Astrocyte of the spinal cord (primary cell): ENCODE measurements at regions not wholly inside any gene's neighbourhood (a gene's known extent, or its start where the extent isn't known, plus 50 kb on each side); places are given as distances from the start of the nearest gene placed in this dataset.

Experiments
- DNase-seq: peaks from one replicate; pipeline ENCODE4 v3.0.0; 2011; ENCODE audit warnings: low read depth, low spot score
- H3K4me3 ChIP-seq: 2 replicates; pipeline ENCODE4 v1.5.1; 2011; ENCODE audit warnings: low read depth, mild to moderate bottlenecking, low read length, moderate library complexity
- CTCF ChIP-seq: IDR thresholded peaks from 2 replicates; pipeline ENCODE4 v1.5.1; 2012; ENCODE audit warnings: low read depth, mild to moderate bottlenecking, low read length, inconsistent platforms
- in situ Hi-C: cut with HindIII; loops from 2 replicates; pipeline ENCODE4 v1.10.0; 2017; ENCODE audit warnings: low sequenced_read_pairs

- no peak for TF ChIP-seq CTCF
- in situ Hi-C loops, result no loop called here
- no peak for DNase-seq
- no peak overlapping the region for H3K4me3 ChIP-seq
Measured at GRCh38 chr3:102757950-102758349, 323.1 kb downstream of the ZPLD1 start.

- H3K4me3 ChIP-seq, result no peak overlapping the region
- DNase-seq, result no peak
- TF ChIP-seq CTCF, result no peak
- in situ Hi-C loops, result no loop called here
Measured at GRCh38 chr3:102761766-102762165, 327.0 kb downstream of the ZPLD1 start.

- no peak for TF ChIP-seq CTCF
- no peak overlapping the region for H3K4me3 ChIP-seq
- in situ Hi-C loops, result no loop called here
- peak; percentile 77 for DNase-seq
Measured at GRCh38 chr3:102790747-102791325, 356.0 kb downstream of the ZPLD1 start.

GRCh38 chr3:102791641-102792589 lies 357.1 kb downstream of the ZPLD1 start:
- H3K4me3 ChIP-seq, result no peak overlapping the region
- no peak for TF ChIP-seq CTCF
- DNase-seq, result peak; percentile 55
- in situ Hi-C loops, result no loop called here

- in situ Hi-C loops, result no loop called here
- no peak for DNase-seq
- no peak for TF ChIP-seq CTCF
Measured at GRCh38 chr3:102796804-102797203, 362.0 kb downstream of the ZPLD1 start.

DNA sequence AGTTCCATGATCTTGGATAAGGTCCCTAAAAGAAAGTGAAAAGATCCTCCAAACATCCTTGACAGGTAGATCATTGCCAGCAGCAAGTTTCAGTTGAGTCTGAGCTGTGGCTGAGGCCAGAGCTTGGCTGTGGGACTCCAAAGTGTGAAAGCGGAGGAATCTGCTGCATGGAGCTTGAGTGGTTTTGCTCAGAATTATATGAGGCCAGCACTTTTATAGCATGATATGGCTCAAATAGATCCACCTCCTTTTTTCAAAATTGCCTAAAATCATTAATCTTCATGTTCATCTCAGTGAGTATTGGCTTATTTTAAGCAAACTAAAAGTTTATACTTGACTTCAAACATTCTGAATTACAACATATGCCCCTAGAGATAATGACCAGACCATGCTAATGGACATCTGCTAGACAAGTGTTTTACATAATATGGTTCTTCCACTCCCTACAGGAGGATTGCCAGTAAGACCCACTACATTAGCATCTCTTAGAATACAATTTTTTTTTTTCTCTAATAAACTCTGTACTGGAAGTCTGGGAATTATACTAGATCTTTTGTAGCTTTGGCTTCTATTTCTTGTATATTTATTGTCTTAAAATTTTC lies 368.1 kb downstream of the ZPLD1 start:
- in situ Hi-C loops, result no loop called here
- TF ChIP-seq CTCF, result no peak
- no peak overlapping the region for H3K4me3 ChIP-seq
- no peak for DNase-seq

More at GRCh38 chr3:102796804-102797203, 362.0 kb downstream of the ZPLD1 start:
- H3K4me3 ChIP-seq, result no peak overlapping the region
